Astrocyte (in vitro differentiated cells and primary cell): ENCODE measurements at regions not wholly inside any gene's neighbourhood (a gene's known extent, or its start where the extent isn't known, plus 50 kb on each side); places are given as distances from the start of the nearest gene placed in this dataset.

Experiments
- DNase-seq: peaks from one replicate; pipeline ENCODE4 v3.0.0-alpha.2; 2010; ENCODE audit warnings: low read depth
- FAIRE-seq: peaks from 2 replicates; lab custom pipeline; 2011; peaks lifted over from hg19 to GRCh38; lab: Jason Lieb, UNC
- H2AFZ ChIP-seq: 2 replicates; pipeline ENCODE4 v1.6.0; 2012; ENCODE audit warnings: low read depth, low read length, inconsistent platforms
- H3K27ac ChIP-seq: 2 replicates; pipeline ENCODE4 v1.5.1; 2011; ENCODE audit warnings: low read depth, low read length, inconsistent platforms
- H3K27me3 ChIP-seq: 2 replicates; pipeline ENCODE4 v1.6.0; 2011; ENCODE audit warnings: low read length, inconsistent platforms; ENCODE audit not compliant: insufficient read depth
- H3K36me3 ChIP-seq: 2 replicates; pipeline ENCODE4 v1.5.1; 2011; ENCODE audit warnings: low read length, inconsistent platforms; ENCODE audit not compliant: insufficient read depth
- H3K4me1 ChIP-seq: 2 replicates; pipeline ENCODE4 v1.5.1; 2011; ENCODE audit warnings: low read length, inconsistent platforms; ENCODE audit not compliant: insufficient read depth
- H3K4me2 ChIP-seq: 2 replicates; pipeline ENCODE4 v1.6.0; 2012; ENCODE audit warnings: low read length, inconsistent platforms
- H3K4me3 ChIP-seq: 2 replicates; pipeline ENCODE4 v1.5.1; 2011; ENCODE audit warnings: low read depth, mild to moderate bottlenecking, low read length, inconsistent platforms; ENCODE audit not compliant: insufficient read depth
- H3K79me2 ChIP-seq: 2 replicates; pipeline ENCODE4 v1.6.0; 2012; ENCODE audit warnings: mild to moderate bottlenecking, low read length, inconsistent platforms; ENCODE audit not compliant: insufficient read depth
- H3K9ac ChIP-seq: 2 replicates; pipeline ENCODE4 v1.6.0; 2012; ENCODE audit warnings: mild to moderate bottlenecking, low read length, inconsistent platforms
- H3K9me3 ChIP-seq: 2 replicates; pipeline ENCODE4 v1.5.1; 2012; ENCODE audit warnings: low read depth, mild to moderate bottlenecking, low read length, inconsistent platforms; ENCODE audit not compliant: insufficient read depth
- H4K20me1 ChIP-seq: 2 replicates; pipeline ENCODE4 v1.6.0; 2012; ENCODE audit warnings: low read length, inconsistent platforms; ENCODE audit not compliant: insufficient read depth
- H3K27ac Mint-ChIP-seq: one replicate; pipeline ENCODE4 v1.8.0; 2021; ENCODE audit warnings: mild to moderate bottlenecking, mixed read lengths; ENCODE audit not compliant: unreplicated experiment
- H3K27me3 Mint-ChIP-seq: one replicate; pipeline ENCODE4 v1.8.0; 2021; ENCODE audit warnings: low read depth, mixed read lengths; ENCODE audit not compliant: unreplicated experiment
- H3K36me3 Mint-ChIP-seq: one replicate; pipeline ENCODE4 v1.8.0; 2021; ENCODE audit warnings: low read depth, mixed read lengths; ENCODE audit not compliant: unreplicated experiment
- H3K4me1 Mint-ChIP-seq: one replicate; pipeline ENCODE4 v1.8.0; 2021; ENCODE audit warnings: low read depth, mixed read lengths; ENCODE audit not compliant: unreplicated experiment
- H3K4me3 Mint-ChIP-seq: one replicate; pipeline ENCODE4 v1.8.0; 2021; ENCODE audit warnings: mild to moderate bottlenecking, moderate library complexity, mixed read lengths; ENCODE audit not compliant: unreplicated experiment
- H3K9me3 Mint-ChIP-seq: one replicate; pipeline ENCODE4 v1.8.0; 2021; ENCODE audit warnings: mild to moderate bottlenecking, mixed read lengths; ENCODE audit not compliant: unreplicated experiment
- EZH2 ChIP-seq: IDR thresholded peaks from 2 replicates; pipeline ENCODE4 v1.6.1; 2012; ENCODE audit warnings: mild to moderate bottlenecking, low read length, inconsistent platforms; ENCODE audit not compliant: insufficient read depth
- TF ChIP-seq, protein P1 (sequence below): IDR thresholded peaks from 2 replicates; pipeline ENCODE4 v1.5.1; 2011; ENCODE audit warnings: low read depth, mild to moderate bottlenecking, inconsistent platforms, low read length, moderate library complexity; ENCODE audit not compliant: insufficient read depth

DNA sequence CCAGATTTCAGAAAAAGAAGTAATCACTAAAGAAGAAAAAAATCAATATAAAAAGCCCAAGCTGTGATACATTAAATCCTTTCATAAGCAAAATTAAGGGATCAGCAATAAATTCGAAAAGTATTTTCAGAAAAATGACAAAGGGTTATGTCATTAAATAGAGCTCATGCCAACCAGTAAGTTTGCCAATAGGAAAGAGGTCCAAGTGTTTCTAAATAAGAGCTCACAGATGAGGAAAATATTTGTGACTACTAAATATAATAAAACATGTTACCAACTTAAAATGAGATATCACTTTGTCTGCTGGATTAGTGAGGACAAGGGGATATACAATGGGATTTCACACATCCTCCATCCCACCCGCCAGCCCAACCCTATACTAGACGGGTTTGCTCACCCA, 140.3 kb upstream of the EYA4 start:
- Mint-ChIP-seq H3K4me3 (no peak overlapping the region), H3K9me3 (no peaks in the 10 kb centered on the region), H3K36me3 (no peaks in the 10 kb centered on the region), H3K27ac (no peak overlapping the region), H3K27me3 (no peaks in the 10 kb centered on the region), H3K4me1 (peaks cover 25% of the 10 kb centered on the region)
- Histone ChIP-seq H2AFZ (no peak overlapping the region), H3K9ac (no peak overlapping the region), H4K20me1 (no peaks in the 10 kb centered on the region), H3K27me3 (no peaks in the 10 kb centered on the region), H3K36me3 (no peaks in the 10 kb centered on the region), H3K4me1 (peaks cover 5% of the 10 kb centered on the region), H3K4me2 (no peak overlapping the region), H3K27ac (no peak overlapping the region), H3K79me2 (no peaks in the 10 kb centered on the region), H3K4me3 (no peak overlapping the region), H3K9me3 (no peaks in the 10 kb centered on the region)
- FAIRE-seq: no peak
- no peak for DNase-seq
- TF ChIP-seq EZH2: no peak
- TF ChIP-seq, protein P1, sequence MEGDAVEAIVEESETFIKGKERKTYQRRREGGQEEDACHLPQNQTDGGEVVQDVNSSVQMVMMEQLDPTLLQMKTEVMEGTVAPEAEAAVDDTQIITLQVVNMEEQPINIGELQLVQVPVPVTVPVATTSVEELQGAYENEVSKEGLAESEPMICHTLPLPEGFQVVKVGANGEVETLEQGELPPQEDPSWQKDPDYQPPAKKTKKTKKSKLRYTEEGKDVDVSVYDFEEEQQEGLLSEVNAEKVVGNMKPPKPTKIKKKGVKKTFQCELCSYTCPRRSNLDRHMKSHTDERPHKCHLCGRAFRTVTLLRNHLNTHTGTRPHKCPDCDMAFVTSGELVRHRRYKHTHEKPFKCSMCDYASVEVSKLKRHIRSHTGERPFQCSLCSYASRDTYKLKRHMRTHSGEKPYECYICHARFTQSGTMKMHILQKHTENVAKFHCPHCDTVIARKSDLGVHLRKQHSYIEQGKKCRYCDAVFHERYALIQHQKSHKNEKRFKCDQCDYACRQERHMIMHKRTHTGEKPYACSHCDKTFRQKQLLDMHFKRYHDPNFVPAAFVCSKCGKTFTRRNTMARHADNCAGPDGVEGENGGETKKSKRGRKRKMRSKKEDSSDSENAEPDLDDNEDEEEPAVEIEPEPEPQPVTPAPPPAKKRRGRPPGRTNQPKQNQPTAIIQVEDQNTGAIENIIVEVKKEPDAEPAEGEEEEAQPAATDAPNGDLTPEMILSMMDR: no peak

GRCh38 chr6:133101790-133102189, 139.4 kb upstream of the EYA4 start:
- Histone ChIP-seq H3K4me1 (peaks cover 5% of the 10 kb centered on the region), H3K79me2 (no peaks in the 10 kb centered on the region), H2AFZ (no peak overlapping the region), H3K4me3 (no peak overlapping the region), H3K27ac (no peak overlapping the region), H3K9me3 (no peaks in the 10 kb centered on the region), H3K36me3 (no peaks in the 10 kb centered on the region), H3K4me2 (peak overlapping the region; percentile 6), H4K20me1 (no peaks in the 10 kb centered on the region), H3K27me3 (no peaks in the 10 kb centered on the region), H3K9ac (no peak overlapping the region)
- H3K27me3 Mint-ChIP-seq: no peaks in the 10 kb centered on the region
- DNase-seq (peak; percentile 48), FAIRE-seq (no peak)
- H3K4me3 Mint-ChIP-seq: no peak overlapping the region
- H3K4me1 Mint-ChIP-seq: peaks cover 25% of the 10 kb centered on the region
- no peaks in the 10 kb centered on the region for H3K9me3 Mint-ChIP-seq
- H3K36me3 Mint-ChIP-seq: no peaks in the 10 kb centered on the region
- no peak overlapping the region for H3K27ac Mint-ChIP-seq
- no peak for TF ChIP-seq EZH2
- TF ChIP-seq, protein P1: no peak

DNA sequence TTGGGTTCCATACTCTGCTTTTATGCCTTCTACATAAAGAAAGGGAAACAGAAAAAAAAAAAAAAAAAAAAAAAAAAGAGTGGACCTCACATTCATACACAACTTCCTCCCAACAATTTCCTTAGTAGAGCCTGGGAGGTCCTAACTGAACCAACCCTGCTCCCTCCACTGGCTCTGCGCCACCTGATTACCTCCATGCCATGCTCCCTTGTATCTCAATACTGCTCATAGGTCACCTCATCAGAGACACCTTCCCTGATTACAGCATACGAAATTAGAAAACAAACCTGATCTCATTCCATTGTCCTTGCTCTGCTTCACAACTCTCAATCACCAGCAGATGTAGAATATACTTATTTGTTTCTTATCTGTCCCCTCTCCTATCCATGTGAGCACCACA, 134.2 kb upstream of the EYA4 start:
- H3K9me3 Mint-ChIP-seq: no peaks in the 10 kb centered on the region
- H3K27me3 Mint-ChIP-seq: no peaks in the 10 kb centered on the region
- H3K27ac Mint-ChIP-seq: no peak overlapping the region
- DNase-seq (no peak), FAIRE-seq (no peak)
- no peaks in the 10 kb centered on the region for H3K36me3 Mint-ChIP-seq
- Histone ChIP-seq H3K27me3 (no peaks in the 10 kb centered on the region), H3K27ac (no peak overlapping the region), H4K20me1 (no peaks in the 10 kb centered on the region), H3K9ac (no peak overlapping the region), H3K9me3 (no peaks in the 10 kb centered on the region), H3K4me2 (no peak overlapping the region), H3K79me2 (no peaks in the 10 kb centered on the region), H2AFZ (no peak overlapping the region), H3K36me3 (no peaks in the 10 kb centered on the region), H3K4me1 (no peaks in the 10 kb centered on the region), H3K4me3 (no peak overlapping the region)
- H3K4me3 Mint-ChIP-seq: no peak overlapping the region
- H3K4me1 Mint-ChIP-seq: peaks cover 2% of the 10 kb centered on the region
- TF ChIP-seq, protein P1: no peak
